GM12878 (cell line): ENCODE measurements at regions not wholly inside any gene's neighbourhood (a gene's known extent, or its start where the extent isn't known, plus 50 kb on each side); places are given as distances from the start of the nearest gene placed in this dataset.

ENCODE experiments used
- ATAC-seq: fragments of 200-7000 bp; cut with Tn5 transposase; 3 replicates; pipeline ENCODE4 v1.9.1; 2020; ENCODE audit warnings: mild to moderate bottlenecking, moderate library complexity
- BruUV-seq: library from RNA; stranded (reverse); fragments of 400-500 nt; replicated peaks from 2 replicates; lab custom pipeline; 2021; lab: Mats Ljungman, UMichigan
- CTCF ChIA-PET: fragments of 300-600 bp; sonication (Branson Sonifier 250); formaldehyde crosslinking; extraction: SDS; loops from one replicate; lab custom pipeline; 2021; ENCODE audit warnings: inconsistent platforms; lab: Yijun Ruan, JAX
- POLR2A ChIA-PET: fragments of 350-600 bp; formaldehyde crosslinking; extraction: SDS; loops from one replicate; lab custom pipeline; 2021; ENCODE audit warnings: inconsistent platforms; lab: Charles Lee
- RAD21 ChIA-PET: fragments of 300-600 bp; sonication (Branson Sonifier 250); formaldehyde crosslinking; loops from one replicate; lab custom pipeline; 2023; ENCODE audit warnings: antibody characterized with exemption; ENCODE audit not compliant: unreplicated experiment; lab: Charles Lee
- SMC1A ChIA-PET: fragments of 300-600 bp; sonication (Branson Sonifier 250); formaldehyde crosslinking; loops from one replicate; lab custom pipeline; 2023; ENCODE audit not compliant: unreplicated experiment, uncharacterized antibody; lab: Charles Lee
- DNase-seq: peaks from one replicate; pipeline ENCODE4 v3.0.0-alpha.2; 2011; ENCODE audit warnings: low read depth, low spot score
- FAIRE-seq: peaks from 3 replicates; lab custom pipeline; 2011; peaks lifted over from hg19 to GRCh38; lab: Jason Lieb, UNC
- H2AFZ ChIP-seq: 2 replicates; pipeline ENCODE4 v1.6.0; 2011; ENCODE audit warnings: low read depth, low read length, control low read depth; ENCODE audit not compliant: control insufficient read depth
- H3K27ac ChIP-seq: 2 replicates; pipeline ENCODE4 v1.5.1; 2011; ENCODE audit warnings: control low read depth; ENCODE audit not compliant: control insufficient read depth, insufficient read depth
- H3K27me3 ChIP-seq, 2 experiments: replicated peaks in 1 of 2; 2 replicates each; pipeline versions ENCODE4 v1.6.0 to v1.6.1; 2011; ENCODE audit warnings: low read length in 1 of 2; ENCODE audit not compliant: control insufficient read depth in 2 of 2, insufficient read depth in 2 of 2
- H3K36me3 ChIP-seq, 2 experiments: 2 replicates each; pipeline ENCODE4 v1.5.1; 2011; ENCODE audit warnings: low read length in 1 of 2; ENCODE audit not compliant: control insufficient read depth in 2 of 2, insufficient read depth in 2 of 2
- H3K4me1 ChIP-seq: 2 replicates; pipeline ENCODE4 v1.6.1; 2011; ENCODE audit warnings: mild to moderate bottlenecking, low read length, moderate library complexity, mixed read lengths; ENCODE audit not compliant: control insufficient read depth, insufficient read depth
- H3K4me2 ChIP-seq: 2 replicates; pipeline ENCODE4 v1.6.0; 2011; ENCODE audit warnings: control low read depth; ENCODE audit not compliant: control insufficient read depth, insufficient read depth
- H3K4me3 ChIP-seq: fragments of 200-600 bp; sonication (generic); 2 replicates; pipeline ENCODE4 v1.5.1; 2016
- H3K79me2 ChIP-seq: 2 replicates; pipeline ENCODE4 v1.6.0; 2011; ENCODE audit warnings: low read length; ENCODE audit not compliant: control insufficient read depth, insufficient read depth
- H3K9ac ChIP-seq: 2 replicates; pipeline ENCODE4 v1.8.0; 2011; ENCODE audit warnings: low read length, control low read depth, mixed read lengths; ENCODE audit not compliant: control insufficient read depth, insufficient read depth
- H3K9me3 ChIP-seq: replicated peaks from 3 replicates; pipeline ENCODE4 v1.5.1; 2011; ENCODE audit warnings: mild to moderate bottlenecking, low read length; ENCODE audit not compliant: control insufficient read depth, insufficient read depth
- H4K20me1 ChIP-seq: 2 replicates; pipeline ENCODE4 v1.6.0; 2011; ENCODE audit not compliant: control insufficient read depth, insufficient read depth
- BHLHE40 ChIP-seq, 2 experiments: fragments of 450-650 bp in 1 of 2; IDR thresholded peaks; 2 replicates each; pipeline ENCODE4 v1.6.1; 2011 to 2017; ENCODE audit warnings: low read depth in 2 of 2, borderline replicate concordance in 1 of 2, improper control_type of control experiment in 1 of 2, low read length in 1 of 2, mild to moderate bottlenecking in 1 of 2
- BMI1 ChIP-seq: fragments of 450-650 bp; IDR thresholded peaks from 2 replicates; pipeline ENCODE4 v1.6.1; 2016; ENCODE audit warnings: mild to moderate bottlenecking, moderate library complexity, borderline replicate concordance
- CREB1 ChIP-seq: IDR thresholded peaks from 2 replicates; pipeline ENCODE4 v1.6.1; 2012; ENCODE audit warnings: low read depth, mild to moderate bottlenecking, inconsistent platforms
- EGR1 ChIP-seq, 2 experiments: IDR thresholded peaks; 1 replicate in 1 of 2; 2 replicates in 1 of 2; pipeline ENCODE4 v1.6.1; 2011 to 2012; ENCODE audit warnings: low read depth in 2 of 2, low read length in 2 of 2, borderline replicate concordance in 1 of 2, mild to moderate bottlenecking in 1 of 2, moderate library complexity in 1 of 2
- HDAC2 ChIP-seq: fragments of 200-600 bp; sonication (generic); IDR thresholded peaks from 2 replicates; pipeline ENCODE4 v1.6.1; 2017
- MEF2A ChIP-seq: IDR thresholded peaks from 2 replicates; pipeline ENCODE4 v1.6.1; 2011; ENCODE audit warnings: low read depth, mild to moderate bottlenecking, low read length, moderate library complexity; ENCODE audit not compliant: insufficient read depth
- POLR2A ChIP-seq: IDR thresholded peaks from 2 replicates; pipeline ENCODE4 v1.6.1; 2011; ENCODE audit warnings: low read depth, mild to moderate bottlenecking, low read length
- POU2F2 ChIP-seq: IDR thresholded peaks from 3 replicates; pipeline ENCODE4 v1.6.1; 2011; ENCODE audit warnings: low read depth, mild to moderate bottlenecking, low read length, borderline replicate concordance
- RFX5 ChIP-seq: IDR thresholded peaks from 2 replicates; pipeline ENCODE4 v1.6.1; 2011; ENCODE audit warnings: low read depth, low read length, improper control_type of control experiment
- STAT1 ChIP-seq: fragments of 450-650 bp; conservative IDR thresholded peaks from 2 replicates; pipeline ENCODE4 v1.6.1; 2014; ENCODE audit warnings: antibody characterized with exemption, mild to moderate bottlenecking
- TARDBP ChIP-seq: IDR thresholded peaks from 2 replicates; pipeline ENCODE4 v1.6.1; 2016; ENCODE audit warnings: borderline replicate concordance
- TCF12 ChIP-seq: IDR thresholded peaks from 2 replicates; pipeline ENCODE4 v1.6.1; 2011; ENCODE audit warnings: low read depth, mild to moderate bottlenecking, low read length
- WGBS: methylation state at CpG from one replicate; pipeline ENCODE4 v1.1.6; 2016; ENCODE audit warnings: low lambda C conversion rate; ENCODE audit not compliant: insufficient replicate concordance, insufficient coverage; ENCODE audit errors: missing lambda C conversion rate; 5-methylcytosine and 5-hydroxymethylcytosine counted together
- in situ Hi-C: fragments of 300-500 bp; cut with MboI; formaldehyde crosslinking; loops from 9 replicates; pipeline ENCODE4 v1.14.3; 2018; ENCODE audit warnings: mixed read lengths
- intact Hi-C: fragments of 100-400 bp; cut with micrococcal nuclease; formaldehyde crosslinking; loops from one replicate; pipeline ENCODE4 v1.14.2; 2022; ENCODE audit not compliant: unreplicated experiment
- TF ChIP-seq, protein P1 (sequence below): fragments of 450-650 bp; IDR thresholded peaks from 2 replicates; pipeline ENCODE4 v1.6.1; 2017; ENCODE audit warnings: low read depth, mild to moderate bottlenecking, moderate library complexity

GRCh38 chr7:25569765-25570164, 341.5 kb upstream of the NPVF start:
- Histone ChIP-seq H4K20me1 (no peaks in the 10 kb centered on the region), H3K27me3 (no peaks in the 10 kb centered on the region), H3K27ac (no peak overlapping the region), H3K4me3 (no peak overlapping the region), H3K79me2 (no peaks in the 10 kb centered on the region), H3K9ac (no peak overlapping the region), H3K9me3 (no peaks in the 10 kb centered on the region)
- CTCF ChIA-PET: interaction anchor here (2.1 to 3.0 kb wide), 2 partner anchors 282 to 310 kb away, joined by 7 to 14 read pairs; no protein-coding TSS in a partner anchor
- 3% methylated on average over 3 of the region's 3 CpGs for WGBS
- in situ Hi-C loops: loop anchor here (25.0 kb wide), 1 partner anchor 182 kb away; no protein-coding TSS in a partner anchor
- TF ChIP-seq STAT1 (no peak), POLR2A (no peak), TARDBP (no peak), EGR1 (IDR thresholded peaks at IDR 0.05; ENCODE audit: borderline replicate concordance in 1 of 2, low read depth in 2 of 2, low read length in 2 of 2) (no peak), TCF12 (no peak), RFX5 (no peak), MEF2A (no peak), BHLHE40 (IDR thresholded peaks at IDR 0.05; ENCODE audit: borderline replicate concordance in 1 of 2, low read depth in 2 of 2, low read length in 1 of 2) (no peak), CREB1 (no peak), BMI1 (no peak), POU2F2 (no peak), HDAC2 (no peak)
- TF ChIP-seq, protein P1, sequence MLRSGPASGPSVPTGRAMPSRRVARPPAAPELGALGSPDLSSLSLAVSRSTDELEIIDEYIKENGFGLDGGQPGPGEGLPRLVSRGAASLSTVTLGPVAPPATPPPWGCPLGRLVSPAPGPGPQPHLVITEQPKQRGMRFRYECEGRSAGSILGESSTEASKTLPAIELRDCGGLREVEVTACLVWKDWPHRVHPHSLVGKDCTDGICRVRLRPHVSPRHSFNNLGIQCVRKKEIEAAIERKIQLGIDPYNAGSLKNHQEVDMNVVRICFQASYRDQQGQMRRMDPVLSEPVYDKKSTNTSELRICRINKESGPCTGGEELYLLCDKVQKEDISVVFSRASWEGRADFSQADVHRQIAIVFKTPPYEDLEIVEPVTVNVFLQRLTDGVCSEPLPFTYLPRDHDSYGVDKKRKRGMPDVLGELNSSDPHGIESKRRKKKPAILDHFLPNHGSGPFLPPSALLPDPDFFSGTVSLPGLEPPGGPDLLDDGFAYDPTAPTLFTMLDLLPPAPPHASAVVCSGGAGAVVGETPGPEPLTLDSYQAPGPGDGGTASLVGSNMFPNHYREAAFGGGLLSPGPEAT: no peak
- TF ChIP-seq, all 136 proteins: peak for 0
- SMC1A ChIA-PET: interaction anchor here (1.3 kb wide), 1 partner anchor 310 kb away, joined by 3 read pairs; no protein-coding TSS in a partner anchor
- RAD21 ChIA-PET: no interaction called here
- Histone ChIP-seq H3K4me1 (no peaks in the 10 kb centered on the region), H3K36me3 (no peaks in the 10 kb centered on the region), H2AFZ (no peak overlapping the region), H3K4me2 (no peak overlapping the region)
- ATAC-seq (peak; percentile 22; the same call in 1 of the 3 replicates), FAIRE-seq (no peak), DNase-seq (no peak)
- BruUV-seq: no TSS peak
- intact Hi-C loops: no loop called here
- POLR2A ChIA-PET: interaction anchor here (0.6 kb wide), 1 partner anchor 323 kb away, joined by 3 read pairs; no protein-coding TSS in a partner anchor
